CD4-positive, alpha-beta T cell (primary cell): ENCODE measurements at regions not wholly inside any gene's neighbourhood (a gene's known extent, or its start where the extent isn't known, plus 50 kb on each side); places are given as distances from the start of the nearest gene placed in this dataset.

Experiments used
- ATAC-seq: fragments of 200-7000 bp; cut with Tn5 transposase; one replicate; pipeline ENCODE4 v1.10.0; 2022; ENCODE audit warnings: mild to moderate bottlenecking; ENCODE audit not compliant: poor library complexity
- CTCF ChIA-PET: fragments of 350-600 bp; sonication (Branson Sonifier 250); formaldehyde crosslinking; loops from one replicate; lab custom pipeline; 2021; ENCODE audit warnings: antibody characterized with exemption, inconsistent platforms; lab: Charles Lee
- POLR2A ChIA-PET: fragments of 350-600 bp; sonication (Branson Sonifier 250); formaldehyde crosslinking; loops from one replicate; lab custom pipeline; 2021; ENCODE audit warnings: antibody characterized with exemption, inconsistent platforms; lab: Charles Lee
- DNase-seq, 14 experiments: peaks; one replicate each; pipeline ENCODE4 v3.0.0-alpha.2; 2013 to 2020; ENCODE audit warnings: mixed read lengths in 2 of 14
- H3K27ac ChIP-seq, 2 donors: one replicate each; pipeline versions ENCODE4 v1.5.1 to v1.7.0; 2013; ENCODE audit warnings: low read length in 2 of 2, low read depth in 1 of 2, mild to moderate bottlenecking in 1 of 2
- H3K27me3 ChIP-seq, 2 experiments: 1 replicate in 1 of 2; 2 replicates in 1 of 2; pipeline versions ENCODE4 v1.6.1 to v1.7.0; 2013; ENCODE audit warnings: low read length in 2 of 2, control low read depth in 1 of 2, mild to moderate bottlenecking in 1 of 2, moderate library complexity in 1 of 2; ENCODE audit not compliant: insufficient read depth in 2 of 2, control insufficient read depth in 1 of 2
- H3K36me3 ChIP-seq: one replicate; pipeline ENCODE4 v1.6.1; 2013; ENCODE audit warnings: low read length, control low read depth; ENCODE audit not compliant: insufficient read depth
- H3K4me1 ChIP-seq: one replicate; pipeline ENCODE4 v1.6.1; 2013; ENCODE audit warnings: low read length, control low read depth; ENCODE audit not compliant: insufficient read depth
- H3K4me3 ChIP-seq: one replicate; pipeline ENCODE4 v1.5.1; 2013; ENCODE audit warnings: mild to moderate bottlenecking, low read length, moderate library complexity
- H3K9me3 ChIP-seq, 2 experiments: 1 replicate in 1 of 2; 2 replicates in 1 of 2; pipeline versions ENCODE4 v1.6.1 to v1.7.0; 2013; ENCODE audit warnings: low read length in 2 of 2, mild to moderate bottlenecking in 2 of 2, control low read depth in 1 of 2, moderate library complexity in 1 of 2; ENCODE audit not compliant: control insufficient read depth in 1 of 2, insufficient read depth in 1 of 2
- H3K27ac Mint-ChIP-seq: one replicate; pipeline ENCODE4 v1.8.0; 2020; ENCODE audit warnings: mixed read lengths
- H3K27me3 Mint-ChIP-seq: one replicate; pipeline ENCODE4 v1.8.0; 2021; ENCODE audit warnings: mixed read lengths
- H3K36me3 Mint-ChIP-seq: one replicate; pipeline ENCODE4 v1.8.0; 2021; ENCODE audit warnings: low read depth, mixed read lengths
- H3K4me1 Mint-ChIP-seq: one replicate; pipeline ENCODE4 v1.8.0; 2021; ENCODE audit warnings: low read depth, mixed read lengths
- H3K4me3 Mint-ChIP-seq: one replicate; pipeline ENCODE4 v1.8.0; 2020; ENCODE audit warnings: mild to moderate bottlenecking, mixed read lengths
- H3K9me3 Mint-ChIP-seq: one replicate; pipeline ENCODE4 v1.8.0; 2020; ENCODE audit warnings: mixed read lengths
- intact Hi-C, 2 experiments: fragments of 100-400 bp; cut with DNase I in 1 of 2; cut with micrococcal nuclease in 1 of 2; formaldehyde crosslinking; loops; one replicate each; pipeline versions ENCODE4 v1.15.1 to v1.9.0; 2023 to 2025; cut with DNase I, micrococcal nuclease
- TF ChIP-seq, protein P1 (sequence below): fragments of 200-600 bp; IDR thresholded peaks from one replicate; pipeline ENCODE4 v1.8.0; 2022; ENCODE audit warnings: antibody characterized with exemption, mild to moderate bottlenecking

DNA sequence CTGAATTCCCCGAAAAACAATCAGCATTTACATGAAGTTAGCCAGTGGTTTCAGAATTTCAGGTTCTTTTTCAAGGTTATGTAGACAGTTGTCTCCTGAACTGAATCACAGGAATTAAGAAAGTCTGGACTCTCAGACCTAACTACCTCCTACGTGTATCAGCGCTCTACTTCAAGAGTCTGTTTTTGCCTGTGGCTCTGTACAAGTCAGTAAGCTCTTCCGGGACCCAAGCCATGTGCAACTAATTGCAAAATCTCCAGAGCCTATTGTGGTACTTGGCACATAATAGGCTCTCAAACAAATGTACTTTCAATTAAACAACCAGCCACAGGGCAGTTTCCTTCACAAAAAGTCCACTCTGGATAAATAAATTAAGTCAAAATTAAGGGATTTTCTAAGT, 414.2 kb downstream of the PDCD6IP start:
- H3K27ac Mint-ChIP-seq: no peak overlapping the region
- H3K27ac ChIP-seq: no peak overlapping the region
- H3K27me3 Mint-ChIP-seq: no peaks in the 10 kb centered on the region
- ChIA-PET CTCF (no interaction called here), POLR2A (no interaction called here)
- H3K36me3 Mint-ChIP-seq: no peaks in the 10 kb centered on the region
- ATAC-seq (no peak), DNase-seq (no peak)
- TF ChIP-seq, protein P1, sequence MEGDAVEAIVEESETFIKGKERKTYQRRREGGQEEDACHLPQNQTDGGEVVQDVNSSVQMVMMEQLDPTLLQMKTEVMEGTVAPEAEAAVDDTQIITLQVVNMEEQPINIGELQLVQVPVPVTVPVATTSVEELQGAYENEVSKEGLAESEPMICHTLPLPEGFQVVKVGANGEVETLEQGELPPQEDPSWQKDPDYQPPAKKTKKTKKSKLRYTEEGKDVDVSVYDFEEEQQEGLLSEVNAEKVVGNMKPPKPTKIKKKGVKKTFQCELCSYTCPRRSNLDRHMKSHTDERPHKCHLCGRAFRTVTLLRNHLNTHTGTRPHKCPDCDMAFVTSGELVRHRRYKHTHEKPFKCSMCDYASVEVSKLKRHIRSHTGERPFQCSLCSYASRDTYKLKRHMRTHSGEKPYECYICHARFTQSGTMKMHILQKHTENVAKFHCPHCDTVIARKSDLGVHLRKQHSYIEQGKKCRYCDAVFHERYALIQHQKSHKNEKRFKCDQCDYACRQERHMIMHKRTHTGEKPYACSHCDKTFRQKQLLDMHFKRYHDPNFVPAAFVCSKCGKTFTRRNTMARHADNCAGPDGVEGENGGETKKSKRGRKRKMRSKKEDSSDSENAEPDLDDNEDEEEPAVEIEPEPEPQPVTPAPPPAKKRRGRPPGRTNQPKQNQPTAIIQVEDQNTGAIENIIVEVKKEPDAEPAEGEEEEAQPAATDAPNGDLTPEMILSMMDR: no peak
- H3K27me3 ChIP-seq: no peaks in the 10 kb centered on the region
- intact Hi-C loops: no loop called here
- no peaks in the 10 kb centered on the region for H3K9me3 Mint-ChIP-seq
- H3K4me3 Mint-ChIP-seq: no peak overlapping the region
- H3K36me3 ChIP-seq: no peaks in the 10 kb centered on the region
- H3K4me1 Mint-ChIP-seq: no peaks in the 10 kb centered on the region
- H3K9me3 ChIP-seq: no peaks in the 10 kb centered on the region
- no peaks in the 10 kb centered on the region for H3K4me1 ChIP-seq
- no peak overlapping the region for H3K4me3 ChIP-seq

DNA sequence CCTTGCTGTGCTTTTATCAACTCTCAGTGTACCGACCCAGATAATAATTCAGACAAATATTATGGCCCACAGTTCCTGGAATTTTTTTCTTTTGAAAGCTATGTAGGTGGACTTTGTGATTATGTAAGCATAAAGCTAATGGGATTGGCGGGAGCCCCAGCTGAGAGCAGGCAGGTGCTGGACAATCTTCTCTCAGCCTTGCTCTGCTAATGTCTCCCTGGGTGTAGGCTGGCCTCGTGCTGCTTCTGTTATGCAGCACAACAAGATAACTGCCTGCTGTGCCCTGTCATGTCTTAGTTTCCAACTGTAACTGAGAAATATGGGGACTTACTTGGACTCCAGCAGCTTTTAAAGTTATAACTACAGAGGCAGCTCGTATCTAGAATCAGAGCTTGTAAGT, 415.0 kb downstream of the PDCD6IP start:
- Mint-ChIP-seq H3K9me3 (no peaks in the 10 kb centered on the region), H3K27me3 (no peaks in the 10 kb centered on the region)
- DNase-seq: no peak

DNA sequence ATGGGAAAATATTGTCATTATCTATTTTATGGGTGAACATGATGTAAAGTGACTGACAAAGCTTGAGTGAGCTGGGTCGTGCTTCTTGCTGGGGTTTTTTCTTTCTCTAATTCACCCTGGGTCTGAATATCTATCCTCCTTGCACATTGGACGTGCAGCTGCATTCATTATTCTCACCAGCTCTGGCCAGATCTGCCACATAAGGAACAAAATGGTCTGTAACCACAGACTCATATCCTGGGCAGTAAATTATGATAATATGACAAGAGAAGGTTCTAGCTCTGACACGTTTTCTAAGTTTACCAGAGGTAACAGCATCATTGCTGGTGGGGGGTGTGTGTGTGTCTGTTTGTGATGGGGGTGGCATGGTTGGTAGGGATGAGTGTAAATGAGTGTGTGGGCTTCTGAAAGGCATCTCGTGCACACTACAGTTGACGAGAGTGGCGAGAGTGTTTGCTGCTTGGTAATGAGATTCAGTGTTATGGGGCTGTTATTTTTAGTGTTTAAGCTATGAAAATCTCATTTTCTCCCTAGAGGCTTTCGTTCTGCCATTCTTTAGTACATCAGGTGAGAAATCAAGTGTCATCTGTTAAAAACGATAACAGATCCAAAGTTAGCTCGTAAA, 418.4 kb downstream of the PDCD6IP start:
- Mint-ChIP-seq H3K36me3 (no peaks in the 10 kb centered on the region), H3K27ac (no peak overlapping the region), H3K9me3 (no peaks in the 10 kb centered on the region), H3K4me1 (no peaks in the 10 kb centered on the region), H3K4me3 (no peak overlapping the region), H3K27me3 (no peaks in the 10 kb centered on the region)
- ATAC-seq (no peak), DNase-seq (no peak)
- intact Hi-C loops: no loop called here
- ChIA-PET POLR2A (no interaction called here), CTCF (no interaction called here)
- no peaks in the 10 kb centered on the region for H3K9me3 ChIP-seq
- no peak overlapping the region for H3K4me3 ChIP-seq
- no peak overlapping the region for H3K27ac ChIP-seq
- H3K27me3 ChIP-seq: no peaks in the 10 kb centered on the region
- TF ChIP-seq, protein P1: no peak
- H3K4me1 ChIP-seq: no peaks in the 10 kb centered on the region
- H3K36me3 ChIP-seq: no peaks in the 10 kb centered on the region

More for the DNA sequence above, 415.0 kb downstream of the PDCD6IP start:
- Histone ChIP-seq H3K27me3 (no peaks in the 10 kb centered on the region), H3K4me1 (no peaks in the 10 kb centered on the region), H3K4me3 (no peak overlapping the region), H3K36me3 (no peaks in the 10 kb centered on the region), H3K27ac (no peak overlapping the region), H3K9me3 (no peaks in the 10 kb centered on the region)
- ChIA-PET POLR2A (no interaction called here), CTCF (no interaction called here)
- Mint-ChIP-seq H3K36me3 (no peaks in the 10 kb centered on the region), H3K4me3 (no peak overlapping the region), H3K27ac (no peak overlapping the region), H3K4me1 (no peaks in the 10 kb centered on the region)
- intact Hi-C loops: no loop called here
- TF ChIP-seq, protein P1: no peak
- ATAC-seq: no peak
